GM23338 (cell line): ENCODE measurements at regions not wholly inside any gene's neighbourhood (a gene's known extent, or its start where the extent isn't known, plus 50 kb on each side); places are given as distances from the start of the nearest gene placed in this dataset.

Experiments
- CREB1 ChIP-seq: fragments of 250-450 bp; sonication (Bioruptor Pico); IDR thresholded peaks from 2 replicates; pipeline ENCODE4 v1.5.0; 2020; ENCODE audit warnings: low read depth, mild to moderate bottlenecking, moderate library complexity
- EZH2 ChIP-seq: fragments of 200-600 bp; sonication (generic); IDR thresholded peaks from one replicate; pipeline ENCODE4 v1.8.0; 2017; ENCODE audit warnings: antibody characterized with exemption, mild to moderate bottlenecking, low read depth; ENCODE audit not compliant: unreplicated experiment
- JUNB ChIP-seq: IDR thresholded peaks from one replicate; pipeline ENCODE4 v1.6.1; 2016; ENCODE audit warnings: antibody characterized with exemption; ENCODE audit not compliant: unreplicated experiment
- NANOG ChIP-seq: IDR thresholded peaks from 2 replicates; pipeline ENCODE4 v1.6.1; 2016; ENCODE audit warnings: antibody characterized with exemption, borderline replicate concordance
- POLR2AphosphoS5 ChIP-seq: IDR thresholded peaks from 2 replicates; pipeline ENCODE4 v1.6.1; 2016; ENCODE audit warnings: antibody characterized with exemption, low read depth
- ZNF114 ChIP-seq: fragments of 250-450 bp; sonication (Bioruptor Pico); IDR thresholded peaks from 2 replicates; pipeline ENCODE4 v1.5.0; 2020; ENCODE audit warnings: mild to moderate bottlenecking, moderate library complexity
- TF ChIP-seq, protein P1 (sequence below), 2 experiments: fragments of 200-600 bp in 1 of 2; sonication (generic) in 1 of 2; conservative IDR thresholded peaks; 2 replicates each; pipeline versions ENCODE4 v1.5.1 to v1.6.1; 2016 to 2017; ENCODE audit warnings: antibody characterized with exemption in 2 of 2, low read depth in 2 of 2, mild to moderate bottlenecking in 2 of 2, moderate library complexity in 1 of 2
- TF ChIP-seq, protein P2 (sequence below): IDR thresholded peaks from one replicate; pipeline ENCODE4 v1.6.1; 2018; ENCODE audit warnings: antibody characterized with exemption; ENCODE audit not compliant: unreplicated experiment
- TF ChIP-seq, protein P3 (sequence below): IDR thresholded peaks from 2 replicates; pipeline ENCODE4 v1.6.1; 2016; ENCODE audit warnings: antibody characterized with exemption

DNA sequence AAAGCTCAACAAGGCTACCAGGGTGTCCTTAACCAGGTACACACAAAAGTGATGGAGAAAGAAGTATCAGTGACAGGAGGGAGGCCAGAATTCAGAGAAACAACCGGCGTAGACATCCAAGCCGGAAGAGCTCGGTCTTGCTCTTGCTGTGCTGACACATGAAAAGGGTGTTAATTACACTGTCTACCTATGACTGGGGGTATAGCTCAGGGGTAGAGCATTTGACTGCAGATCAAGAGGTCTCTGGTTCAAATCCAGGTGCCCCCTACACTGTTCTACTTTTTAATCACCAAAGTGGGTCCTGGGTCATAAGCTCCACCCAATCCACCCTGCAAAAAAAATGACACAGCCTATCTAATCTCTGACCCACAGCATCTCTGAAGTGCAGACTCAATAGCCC, 86.9 kb upstream of the ZNF746 start:
- TF ChIP-seq, protein P1, sequence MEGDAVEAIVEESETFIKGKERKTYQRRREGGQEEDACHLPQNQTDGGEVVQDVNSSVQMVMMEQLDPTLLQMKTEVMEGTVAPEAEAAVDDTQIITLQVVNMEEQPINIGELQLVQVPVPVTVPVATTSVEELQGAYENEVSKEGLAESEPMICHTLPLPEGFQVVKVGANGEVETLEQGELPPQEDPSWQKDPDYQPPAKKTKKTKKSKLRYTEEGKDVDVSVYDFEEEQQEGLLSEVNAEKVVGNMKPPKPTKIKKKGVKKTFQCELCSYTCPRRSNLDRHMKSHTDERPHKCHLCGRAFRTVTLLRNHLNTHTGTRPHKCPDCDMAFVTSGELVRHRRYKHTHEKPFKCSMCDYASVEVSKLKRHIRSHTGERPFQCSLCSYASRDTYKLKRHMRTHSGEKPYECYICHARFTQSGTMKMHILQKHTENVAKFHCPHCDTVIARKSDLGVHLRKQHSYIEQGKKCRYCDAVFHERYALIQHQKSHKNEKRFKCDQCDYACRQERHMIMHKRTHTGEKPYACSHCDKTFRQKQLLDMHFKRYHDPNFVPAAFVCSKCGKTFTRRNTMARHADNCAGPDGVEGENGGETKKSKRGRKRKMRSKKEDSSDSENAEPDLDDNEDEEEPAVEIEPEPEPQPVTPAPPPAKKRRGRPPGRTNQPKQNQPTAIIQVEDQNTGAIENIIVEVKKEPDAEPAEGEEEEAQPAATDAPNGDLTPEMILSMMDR (conservative IDR thresholded peaks at IDR 0.05; ENCODE audit: low read depth in 2 of 2), result no peak
- TF ChIP-seq ZNF114 (no peak), POLR2AphosphoS5 (no peak), EZH2 (no peak), NANOG (no peak), JUNB (no peak), CREB1 (CRISPR knock-in tag) (no peak)
- TF ChIP-seq, protein P2, sequence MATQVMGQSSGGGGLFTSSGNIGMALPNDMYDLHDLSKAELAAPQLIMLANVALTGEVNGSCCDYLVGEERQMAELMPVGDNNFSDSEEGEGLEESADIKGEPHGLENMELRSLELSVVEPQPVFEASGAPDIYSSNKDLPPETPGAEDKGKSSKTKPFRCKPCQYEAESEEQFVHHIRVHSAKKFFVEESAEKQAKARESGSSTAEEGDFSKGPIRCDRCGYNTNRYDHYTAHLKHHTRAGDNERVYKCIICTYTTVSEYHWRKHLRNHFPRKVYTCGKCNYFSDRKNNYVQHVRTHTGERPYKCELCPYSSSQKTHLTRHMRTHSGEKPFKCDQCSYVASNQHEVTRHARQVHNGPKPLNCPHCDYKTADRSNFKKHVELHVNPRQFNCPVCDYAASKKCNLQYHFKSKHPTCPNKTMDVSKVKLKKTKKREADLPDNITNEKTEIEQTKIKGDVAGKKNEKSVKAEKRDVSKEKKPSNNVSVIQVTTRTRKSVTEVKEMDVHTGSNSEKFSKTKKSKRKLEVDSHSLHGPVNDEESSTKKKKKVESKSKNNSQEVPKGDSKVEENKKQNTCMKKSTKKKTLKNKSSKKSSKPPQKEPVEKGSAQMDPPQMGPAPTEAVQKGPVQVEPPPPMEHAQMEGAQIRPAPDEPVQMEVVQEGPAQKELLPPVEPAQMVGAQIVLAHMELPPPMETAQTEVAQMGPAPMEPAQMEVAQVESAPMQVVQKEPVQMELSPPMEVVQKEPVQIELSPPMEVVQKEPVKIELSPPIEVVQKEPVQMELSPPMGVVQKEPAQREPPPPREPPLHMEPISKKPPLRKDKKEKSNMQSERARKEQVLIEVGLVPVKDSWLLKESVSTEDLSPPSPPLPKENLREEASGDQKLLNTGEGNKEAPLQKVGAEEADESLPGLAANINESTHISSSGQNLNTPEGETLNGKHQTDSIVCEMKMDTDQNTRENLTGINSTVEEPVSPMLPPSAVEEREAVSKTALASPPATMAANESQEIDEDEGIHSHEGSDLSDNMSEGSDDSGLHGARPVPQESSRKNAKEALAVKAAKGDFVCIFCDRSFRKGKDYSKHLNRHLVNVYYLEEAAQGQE, result no peak
- TF ChIP-seq, protein P3, sequence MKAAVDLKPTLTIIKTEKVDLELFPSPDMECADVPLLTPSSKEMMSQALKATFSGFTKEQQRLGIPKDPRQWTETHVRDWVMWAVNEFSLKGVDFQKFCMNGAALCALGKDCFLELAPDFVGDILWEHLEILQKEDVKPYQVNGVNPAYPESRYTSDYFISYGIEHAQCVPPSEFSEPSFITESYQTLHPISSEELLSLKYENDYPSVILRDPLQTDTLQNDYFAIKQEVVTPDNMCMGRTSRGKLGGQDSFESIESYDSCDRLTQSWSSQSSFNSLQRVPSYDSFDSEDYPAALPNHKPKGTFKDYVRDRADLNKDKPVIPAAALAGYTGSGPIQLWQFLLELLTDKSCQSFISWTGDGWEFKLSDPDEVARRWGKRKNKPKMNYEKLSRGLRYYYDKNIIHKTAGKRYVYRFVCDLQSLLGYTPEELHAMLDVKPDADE, result no peak
